Epithelial cell of esophagus (primary cell): ENCODE measurements at regions not wholly inside any gene's neighbourhood (a gene's known extent, or its start where the extent isn't known, plus 50 kb on each side); places are given as distances from the start of the nearest gene placed in this dataset.

ENCODE experiments used
- DNase-seq: peaks from one replicate; pipeline ENCODE4 v3.0.0; 2010; ENCODE audit warnings: low read depth
- H3K4me3 ChIP-seq: 2 replicates; pipeline ENCODE4 v1.5.1; 2011; ENCODE audit warnings: mild to moderate bottlenecking, low read length, control low read depth
- TF ChIP-seq, protein P1 (sequence below): IDR thresholded peaks from 2 replicates; pipeline ENCODE4 v1.5.1; 2011; ENCODE audit warnings: low read depth, mild to moderate bottlenecking, low read length, control low read depth, inconsistent platforms; ENCODE audit not compliant: insufficient read depth; ENCODE audit errors: missing control alignments

- H3K4me3 ChIP-seq: no peak overlapping the region
- TF ChIP-seq, protein P1, sequence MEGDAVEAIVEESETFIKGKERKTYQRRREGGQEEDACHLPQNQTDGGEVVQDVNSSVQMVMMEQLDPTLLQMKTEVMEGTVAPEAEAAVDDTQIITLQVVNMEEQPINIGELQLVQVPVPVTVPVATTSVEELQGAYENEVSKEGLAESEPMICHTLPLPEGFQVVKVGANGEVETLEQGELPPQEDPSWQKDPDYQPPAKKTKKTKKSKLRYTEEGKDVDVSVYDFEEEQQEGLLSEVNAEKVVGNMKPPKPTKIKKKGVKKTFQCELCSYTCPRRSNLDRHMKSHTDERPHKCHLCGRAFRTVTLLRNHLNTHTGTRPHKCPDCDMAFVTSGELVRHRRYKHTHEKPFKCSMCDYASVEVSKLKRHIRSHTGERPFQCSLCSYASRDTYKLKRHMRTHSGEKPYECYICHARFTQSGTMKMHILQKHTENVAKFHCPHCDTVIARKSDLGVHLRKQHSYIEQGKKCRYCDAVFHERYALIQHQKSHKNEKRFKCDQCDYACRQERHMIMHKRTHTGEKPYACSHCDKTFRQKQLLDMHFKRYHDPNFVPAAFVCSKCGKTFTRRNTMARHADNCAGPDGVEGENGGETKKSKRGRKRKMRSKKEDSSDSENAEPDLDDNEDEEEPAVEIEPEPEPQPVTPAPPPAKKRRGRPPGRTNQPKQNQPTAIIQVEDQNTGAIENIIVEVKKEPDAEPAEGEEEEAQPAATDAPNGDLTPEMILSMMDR: no peak
- DNase-seq: no peak
Measured at GRCh38 chr15:96622714-96623113, 292.2 kb downstream of the NR2F2 start.

- H3K4me3 ChIP-seq: no peak overlapping the region
- no peak for DNase-seq
- TF ChIP-seq, protein P1: no peak
Measured at GRCh38 chr15:96625256-96625655, 294.8 kb downstream of the NR2F2 start.

DNA sequence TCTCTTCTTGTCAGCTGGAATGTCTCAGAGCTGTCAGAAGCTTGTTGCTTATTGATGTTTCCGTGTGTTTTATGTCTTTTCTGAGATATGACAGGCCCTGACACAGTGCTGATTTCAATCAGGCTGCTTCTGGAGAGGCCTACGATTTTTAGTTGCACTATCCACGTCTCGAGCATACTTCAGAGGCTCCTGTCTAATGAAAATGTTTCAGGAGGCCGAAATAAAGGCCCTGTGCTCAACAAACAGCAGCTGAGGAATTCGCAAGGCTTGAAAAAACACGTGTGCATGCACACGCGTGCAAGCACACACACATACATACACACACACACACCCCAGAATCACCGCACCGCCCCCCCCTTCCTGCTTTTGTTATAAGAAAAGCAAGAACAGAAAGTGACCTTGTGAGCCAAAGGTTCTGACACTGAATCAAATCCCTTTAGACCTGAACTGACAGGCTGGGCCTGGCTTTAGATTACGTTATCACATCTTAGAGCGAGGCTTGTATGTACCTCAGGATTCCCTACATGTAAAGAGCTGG is 296.6 kb downstream of the NR2F2 start:
- H3K4me3 ChIP-seq: no peak overlapping the region
- TF ChIP-seq, protein P1: no peak
- no peak for DNase-seq

- TF ChIP-seq, protein P1: no peak
- DNase-seq: no peak
- no peak overlapping the region for H3K4me3 ChIP-seq
Measured at GRCh38 chr15:96629511-96629910, 299.0 kb downstream of the NR2F2 start.

GRCh38 chr15:96638793-96639192 is 308.3 kb downstream of the NR2F2 start:
- H3K4me3 ChIP-seq: no peak overlapping the region
- no peak for DNase-seq
- TF ChIP-seq, protein P1: no peak

DNA sequence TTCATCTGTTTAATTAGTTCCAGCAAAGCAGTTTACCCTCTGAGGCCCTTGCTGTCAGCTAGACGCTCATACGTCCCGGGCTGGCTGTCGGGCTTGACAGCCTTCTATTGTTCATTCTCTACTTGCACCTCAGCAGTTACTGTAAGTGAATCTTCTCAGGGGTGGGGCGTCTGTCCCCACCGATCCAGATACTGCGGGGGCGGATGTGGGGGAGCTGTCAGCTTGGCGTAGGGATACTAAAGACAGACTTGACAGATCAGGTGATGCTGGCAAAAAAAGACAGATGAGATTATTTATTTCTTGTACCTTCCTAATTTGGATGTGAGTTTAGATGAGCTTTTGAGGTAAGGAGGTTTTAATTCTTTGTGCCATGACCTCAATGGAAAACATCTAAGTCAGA is 315.3 kb downstream of the NR2F2 start:
- DNase-seq: no peak
- H3K4me3 ChIP-seq: no peak overlapping the region
- TF ChIP-seq, protein P1: no peak

DNA sequence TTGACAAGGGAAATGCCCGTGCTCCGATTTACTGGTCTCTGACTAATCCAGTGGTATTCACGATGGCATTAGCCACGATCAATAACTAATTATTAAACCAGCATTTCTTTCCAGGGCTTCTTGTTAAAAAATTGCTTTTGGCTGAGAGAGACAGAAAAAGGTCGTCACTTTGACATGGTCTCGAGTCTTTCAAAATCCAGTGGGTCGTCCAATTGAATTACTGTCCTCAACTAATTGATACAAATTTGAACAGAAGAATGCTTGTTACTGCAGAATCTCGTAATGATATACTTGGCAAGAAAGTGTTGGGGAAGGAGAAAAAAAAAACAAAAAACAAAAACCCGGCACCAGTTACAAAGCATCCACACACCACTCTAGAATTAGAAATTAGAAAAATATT is 318.4 kb downstream of the NR2F2 start:
- DNase-seq: no peak
- TF ChIP-seq, protein P1: no peak
- no peak overlapping the region for H3K4me3 ChIP-seq
